NCI-H510A (cell line): ENCODE measurements at regions not wholly inside any gene's neighbourhood (a gene's known extent, or its start where the extent isn't known, plus 50 kb on each side); places are given as distances from the start of the nearest gene placed in this dataset.

ENCODE experiments used
- DNase-seq: peaks from one replicate; lab custom pipeline; 2025; lab: John Stamatoyannopoulos, UW

DNA sequence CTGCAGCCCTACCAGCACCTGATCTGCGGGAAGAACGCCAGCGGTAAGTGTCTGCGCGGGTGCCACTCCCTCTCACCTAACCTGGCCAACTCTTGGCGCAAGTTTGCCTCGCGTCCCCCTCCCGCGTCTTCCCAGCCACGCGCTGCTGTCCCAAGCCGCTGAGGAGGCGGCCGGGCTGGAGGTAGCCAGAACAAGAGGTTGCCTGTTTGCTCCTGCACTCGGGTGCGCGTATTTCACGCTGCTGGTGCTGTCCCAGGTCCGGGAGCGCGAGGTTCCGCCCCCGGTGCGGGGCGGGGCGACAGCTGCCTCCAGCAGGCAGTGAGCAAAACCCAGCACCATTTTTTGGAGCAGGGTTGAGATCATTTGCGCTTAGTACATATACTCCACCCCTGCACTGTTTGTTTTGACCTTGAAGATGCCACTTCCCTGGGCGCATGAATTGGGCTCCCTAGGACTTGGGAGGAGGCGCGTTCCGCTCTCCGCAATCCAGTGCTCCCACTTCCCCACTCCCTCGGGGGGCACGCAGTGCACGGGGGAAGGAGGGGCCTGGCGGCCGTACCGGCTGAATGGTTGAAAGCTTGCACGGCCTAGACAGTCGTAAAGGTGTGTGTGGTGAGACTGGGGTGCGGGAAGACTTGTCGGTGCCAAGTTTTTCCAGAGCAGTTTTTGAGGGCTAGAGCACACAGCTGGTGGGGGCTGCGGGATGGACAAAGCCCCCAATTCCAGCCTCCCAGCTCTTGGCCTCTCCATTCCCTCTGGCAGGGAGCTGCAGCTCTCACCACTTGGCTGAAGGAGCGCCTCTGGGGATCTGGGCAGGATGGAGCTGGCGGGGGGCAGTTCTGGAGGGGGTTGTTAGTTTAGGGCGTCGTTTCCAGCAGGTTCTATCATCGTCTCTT, 226.9 kb upstream of the CRY1 start:
- DNase-seq = no peak

DNA sequence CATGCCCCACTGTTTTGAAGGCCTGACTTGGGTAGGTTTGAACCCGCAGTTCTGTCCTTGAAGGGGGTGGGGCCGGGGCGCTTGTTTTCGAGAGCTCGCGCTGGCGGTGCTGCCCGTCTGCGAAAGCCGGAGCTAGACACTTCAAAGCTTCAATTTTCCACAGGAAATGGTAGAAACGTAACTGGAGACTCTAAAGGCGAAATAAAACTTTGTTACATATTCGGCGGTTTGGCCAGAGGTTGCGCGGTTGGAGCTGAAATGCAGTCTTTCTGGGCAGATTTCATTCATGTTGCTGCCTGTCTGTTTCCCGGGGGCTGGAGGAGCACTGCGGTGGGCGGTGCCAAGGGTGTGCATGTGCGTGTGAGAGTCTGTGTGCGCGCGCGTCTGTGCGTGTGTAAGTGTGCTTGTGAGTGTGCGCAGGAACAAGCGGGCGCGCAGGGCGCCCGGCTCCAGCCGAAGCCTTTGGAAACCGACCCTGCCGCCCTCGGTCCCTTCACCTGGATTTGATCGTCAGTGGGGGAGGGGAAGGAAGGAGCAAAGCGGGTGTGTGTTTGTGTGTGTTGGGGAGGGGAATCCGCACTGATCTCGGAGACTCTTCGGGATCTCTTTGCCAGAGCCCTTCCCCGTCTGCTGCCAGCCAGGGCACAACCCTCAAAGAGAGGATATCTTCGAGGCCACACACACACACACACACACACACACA, 227.7 kb upstream of the CRY1 start:
- DNase-seq = no peak

DNA sequence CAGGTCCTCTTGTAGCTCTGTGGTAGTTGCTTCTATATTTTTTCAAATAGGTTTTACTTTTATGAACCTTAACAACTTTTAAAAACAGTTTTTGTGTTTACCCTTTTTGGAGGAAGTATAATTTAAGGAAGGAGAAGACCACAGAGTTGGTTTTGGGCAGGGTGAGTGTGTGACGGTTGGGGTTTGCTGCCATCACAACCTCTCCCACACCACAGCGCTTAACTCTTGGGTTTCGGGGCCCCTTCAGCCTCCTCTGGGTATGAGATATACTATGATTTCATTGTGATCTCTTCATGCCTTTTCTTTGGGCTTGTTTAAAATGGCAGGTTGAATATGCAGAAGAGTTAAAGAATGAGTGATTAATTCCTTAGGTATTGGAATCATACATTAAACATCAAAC, 228.7 kb upstream of the CRY1 start:
- no peak for DNase-seq

DNA sequence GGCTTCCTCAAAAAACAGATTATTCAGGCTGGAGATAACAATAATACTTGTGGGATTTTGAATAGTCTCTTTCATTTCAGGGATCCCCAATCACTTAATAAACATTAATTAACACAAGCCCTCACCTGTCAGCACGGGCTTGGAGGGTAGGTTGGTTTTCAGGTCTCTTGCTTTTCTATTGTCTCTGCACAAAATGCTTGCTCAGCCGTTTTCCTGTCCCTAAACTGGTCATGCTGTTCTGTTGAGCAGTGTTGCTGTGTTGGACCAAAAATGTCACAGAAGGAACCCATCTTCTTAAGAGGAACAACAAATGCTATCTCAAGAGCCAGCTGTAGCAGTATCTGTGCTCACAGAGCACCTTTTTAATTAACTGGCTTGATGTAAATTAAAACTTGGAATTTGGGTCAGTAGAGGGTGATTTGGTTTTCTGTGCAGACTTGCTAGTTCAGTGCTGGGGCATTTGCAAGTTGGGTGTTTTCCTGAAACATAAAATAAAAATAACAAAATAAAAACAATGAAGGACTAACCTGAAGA, 231.8 kb upstream of the CRY1 start:
- DNase-seq = no peak

GRCh38 chr12:107326237-107326636, 232.9 kb upstream of the CRY1 start:
- no peak for DNase-seq

GRCh38 chr12:107327651-107328182, 234.4 kb upstream of the CRY1 start:
- DNase-seq = no peak

DNA sequence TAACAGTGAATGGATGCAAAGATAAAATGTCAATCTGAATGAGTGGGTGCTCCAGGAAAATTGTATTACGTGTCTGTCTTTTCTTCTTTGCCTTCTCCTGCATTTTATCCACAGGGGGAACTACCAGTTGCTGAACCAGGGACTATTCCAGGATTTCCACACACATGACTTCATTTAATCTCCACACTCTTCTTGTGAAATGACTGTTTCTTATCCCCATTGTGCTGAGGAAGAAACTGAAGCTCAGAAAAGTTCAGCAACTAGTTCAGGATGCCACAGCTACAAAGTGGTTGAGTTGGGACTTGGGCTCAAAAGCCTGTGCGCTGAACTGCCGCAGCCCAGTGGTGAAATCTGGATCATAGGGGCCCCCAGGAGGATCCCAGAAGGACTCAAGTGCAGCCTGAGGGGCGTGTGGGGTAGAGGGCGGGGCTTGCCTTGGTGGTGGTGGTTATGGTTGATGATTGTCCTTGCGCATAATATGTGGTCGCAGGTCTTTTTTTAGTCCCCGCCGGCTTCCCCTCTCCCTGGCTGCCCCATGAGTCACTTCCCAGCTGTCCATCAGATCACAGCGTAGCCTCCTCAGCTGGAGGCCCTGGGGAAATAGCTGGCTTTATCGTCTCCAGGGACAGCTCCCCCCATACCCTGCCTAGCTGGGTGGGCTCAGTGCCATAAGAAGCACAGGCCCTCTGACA, 235.2 kb upstream of the CRY1 start:
- DNase-seq = no peak

DNA sequence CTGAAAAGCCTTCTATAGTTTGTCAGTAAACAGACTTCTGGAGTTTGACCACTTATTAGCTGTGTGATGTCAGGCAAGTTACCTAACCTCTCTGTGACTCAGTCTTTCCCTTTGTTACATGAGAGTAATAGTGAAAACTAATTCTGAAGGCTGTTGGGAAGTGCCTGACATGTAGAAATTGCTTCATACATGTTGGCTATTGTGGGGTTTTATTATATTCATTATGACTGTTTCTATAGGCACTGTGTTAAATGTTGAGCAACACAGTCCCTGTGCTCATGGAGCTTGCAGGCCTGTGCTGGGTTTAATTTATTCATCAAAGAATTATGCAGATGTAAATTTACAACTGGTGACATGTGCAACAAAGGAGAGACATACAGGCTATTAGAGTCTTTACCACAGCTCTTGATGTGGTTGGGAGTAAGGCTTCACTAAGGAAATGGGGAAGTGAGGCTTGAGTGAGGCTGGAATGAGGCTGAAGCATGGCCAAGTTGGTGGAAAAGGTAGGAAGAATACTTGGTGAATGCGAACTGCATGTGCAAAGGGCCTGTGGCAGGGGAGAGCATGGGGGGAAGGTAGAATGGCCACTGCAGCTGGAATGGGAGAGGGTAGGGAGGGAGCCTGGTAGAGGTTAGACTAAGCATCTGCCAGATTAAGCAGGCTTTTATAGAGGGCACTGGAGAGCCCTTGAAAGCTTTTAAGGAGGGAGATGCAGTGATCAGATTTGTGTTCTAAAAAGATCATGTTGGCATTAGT, 236.4 kb upstream of the CRY1 start:
- DNase-seq = no peak

DNA sequence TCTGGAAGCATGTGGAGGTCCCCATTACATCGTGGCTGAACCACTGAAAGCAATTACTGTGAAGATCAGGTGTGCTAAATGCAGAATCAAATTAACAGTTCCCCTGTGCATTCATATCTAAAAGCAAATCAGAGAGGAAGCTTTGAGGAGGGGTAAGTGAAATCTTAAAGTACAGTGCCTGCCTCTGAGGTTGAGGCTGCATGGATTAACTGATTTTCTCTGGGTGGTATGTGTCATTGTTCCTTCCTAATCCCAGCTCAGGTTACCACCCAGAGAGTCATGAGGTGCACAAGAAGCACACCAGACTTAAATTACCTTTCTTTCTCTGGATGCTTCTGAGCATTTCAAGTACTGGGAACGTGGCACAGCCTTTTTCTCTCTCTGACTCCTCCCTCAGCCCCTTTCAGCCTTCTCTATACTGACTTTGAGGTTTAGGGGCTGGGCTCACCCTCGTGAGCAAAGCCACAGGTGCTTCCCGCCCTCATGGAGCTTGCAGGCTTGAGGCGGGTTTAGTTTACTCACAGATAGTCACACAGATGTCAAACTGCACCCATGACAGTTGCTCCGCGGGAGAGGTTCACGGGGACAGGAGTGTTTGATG, 237.6 kb upstream of the CRY1 start:
- DNase-seq = no peak

DNA sequence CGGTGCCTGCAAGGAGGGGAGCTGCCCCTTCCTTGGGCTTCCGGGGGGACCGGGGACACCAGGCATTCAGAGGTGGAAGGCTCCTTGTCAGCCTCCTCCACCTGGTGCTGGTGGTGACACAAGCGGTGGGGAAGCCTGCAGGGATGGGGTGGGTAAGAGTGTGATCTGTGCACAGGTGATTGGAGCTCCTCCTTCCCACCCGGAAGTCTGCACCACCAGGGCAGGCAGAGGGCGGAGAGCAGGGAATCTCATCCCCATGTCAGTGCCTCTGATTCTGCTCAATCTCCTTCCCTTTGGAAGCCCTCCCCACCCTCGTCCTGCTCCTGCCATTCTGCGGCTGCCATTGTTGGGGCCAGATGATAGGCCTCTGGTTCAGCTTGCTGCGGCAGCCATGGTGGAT, 238.1 kb upstream of the CRY1 start:
- DNase-seq = no peak

- no peak for DNase-seq
Observed at GRCh38 chr12:107331912-107332311, 238.6 kb upstream of the CRY1 start.

DNA sequence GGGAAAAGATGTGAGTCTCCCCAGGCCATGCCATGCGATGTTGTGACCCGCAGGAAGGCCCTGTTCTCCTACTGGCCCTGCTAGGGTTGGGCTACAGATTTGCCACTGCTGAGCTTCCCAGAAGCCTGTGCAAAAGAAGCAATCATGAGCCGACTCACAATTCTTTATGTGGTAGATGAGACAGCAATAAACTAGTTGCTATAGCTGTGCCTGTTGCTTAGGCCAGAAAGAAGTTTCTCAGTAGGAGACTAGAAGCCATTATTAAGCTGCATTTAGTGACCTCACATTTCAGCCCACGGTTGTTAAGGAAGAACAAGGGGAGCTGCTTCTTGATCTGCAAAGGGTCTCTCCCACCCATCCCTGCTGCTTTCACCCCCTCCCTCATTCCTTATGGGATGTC, 239.4 kb upstream of the CRY1 start:
- DNase-seq = no peak

DNA sequence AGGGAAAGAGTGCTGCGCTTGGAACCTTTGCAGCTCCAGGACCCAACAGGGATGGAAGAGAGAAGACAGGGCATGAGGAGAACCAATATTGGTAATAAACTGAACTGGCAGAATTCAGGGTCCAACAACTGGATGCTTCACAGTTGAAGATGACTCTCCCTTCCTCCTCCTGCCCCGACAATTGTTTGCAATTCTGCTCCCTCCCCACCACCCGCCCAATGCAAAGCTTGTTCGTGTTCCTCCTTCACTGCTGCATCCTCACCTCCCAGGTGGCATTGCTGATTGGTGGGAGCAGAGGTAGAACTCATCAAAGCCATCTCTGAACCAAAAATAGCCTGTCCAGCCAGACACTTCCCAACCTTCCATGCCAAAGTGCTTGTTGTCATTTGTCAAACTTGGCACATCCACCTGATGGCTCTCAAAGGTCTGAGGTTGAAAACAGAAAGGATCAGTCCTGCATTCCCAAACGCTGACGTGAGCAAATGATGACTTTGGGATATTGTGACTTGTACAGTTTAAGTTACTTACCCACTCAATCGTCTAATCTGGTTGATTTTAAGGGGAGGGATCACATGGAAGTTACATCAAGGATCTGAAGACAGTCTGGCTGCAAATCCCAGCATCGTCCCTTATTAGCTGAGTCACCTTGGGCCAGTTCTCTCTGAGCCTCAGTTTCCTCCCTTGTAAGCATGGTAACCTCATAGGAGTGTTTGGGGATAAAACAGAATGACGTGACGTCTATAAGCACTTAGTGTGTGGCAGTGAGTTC, 242.6 kb upstream of the CRY1 start:
- DNase-seq = no peak

DNA sequence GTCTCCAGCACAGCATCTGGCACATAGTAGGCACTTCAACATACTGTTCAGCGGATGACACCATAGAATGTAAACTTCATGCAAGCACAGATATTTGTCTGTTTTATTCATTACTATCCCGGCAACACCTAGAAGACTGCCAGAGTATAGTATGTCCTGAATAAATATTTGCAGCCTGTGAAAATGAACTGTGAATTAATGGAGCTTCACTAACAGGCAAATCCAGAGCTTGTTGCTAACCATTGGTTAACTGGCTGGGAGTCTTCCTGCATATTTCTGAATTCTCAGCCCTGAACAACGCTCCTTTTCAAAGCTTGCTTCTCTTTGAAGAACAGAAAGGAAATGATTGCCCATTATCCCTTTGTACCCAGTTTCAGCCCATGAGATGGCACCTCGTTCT, 243.3 kb upstream of the CRY1 start:
- no peak for DNase-seq

DNA sequence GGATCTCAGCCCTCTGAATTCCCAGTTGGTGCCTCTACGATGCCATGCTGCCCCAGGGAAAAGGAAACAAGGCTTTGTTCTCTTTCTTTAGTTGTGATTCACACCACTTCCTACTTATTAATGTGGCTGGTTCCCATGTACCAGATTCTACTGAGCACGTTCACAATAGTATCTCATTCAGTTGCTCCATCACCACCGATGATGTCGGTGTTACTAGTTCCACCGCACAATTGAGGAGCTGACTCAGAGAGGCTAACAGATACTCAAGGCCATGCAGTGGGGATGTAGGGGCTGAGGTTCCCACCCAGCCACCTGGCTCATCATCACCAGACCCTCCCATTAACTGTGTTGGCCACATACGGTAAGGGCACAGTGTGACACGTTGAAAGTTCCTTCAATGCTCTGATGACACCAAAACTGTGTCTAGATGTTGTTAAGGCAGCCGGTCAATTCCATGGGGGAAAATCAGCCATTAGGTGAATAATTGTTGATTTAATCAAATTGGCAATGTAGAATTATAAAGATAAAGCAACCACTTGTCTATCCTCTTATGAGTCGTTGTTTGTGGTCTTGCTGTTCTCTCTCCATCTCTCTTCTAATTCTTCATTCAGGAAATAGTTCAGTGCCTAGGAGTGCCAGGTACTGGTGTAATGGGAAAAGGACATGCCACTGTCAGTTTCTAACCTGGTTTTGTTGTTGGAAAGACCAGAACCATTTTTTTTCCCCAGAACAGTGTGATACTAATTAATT, 244.2 kb upstream of the CRY1 start:
- DNase-seq = no peak

GRCh38 chr12:107339487-107339886, 246.1 kb upstream of the CRY1 start:
- no peak for DNase-seq

DNA sequence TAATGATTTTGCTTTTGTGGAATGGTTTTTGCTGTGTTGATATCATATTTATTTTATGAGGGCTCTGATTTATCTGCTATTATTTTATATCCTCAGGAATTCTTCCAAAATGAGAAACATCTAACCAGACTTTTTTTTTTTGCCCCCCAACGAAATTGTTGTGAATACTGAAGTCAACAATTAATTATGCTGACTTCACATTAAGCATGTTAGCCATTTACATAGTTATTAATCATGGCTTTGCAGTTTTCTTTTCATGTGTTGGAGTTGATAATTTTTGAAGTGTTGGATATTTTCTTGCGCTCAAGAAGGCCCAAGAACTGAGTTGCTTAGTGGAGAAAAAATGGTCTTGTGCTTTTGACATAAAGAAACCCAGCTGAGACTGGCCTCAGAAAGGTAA, 246.6 kb upstream of the CRY1 start:
- no peak for DNase-seq

GRCh38 chr12:107340898-107341297, 247.5 kb upstream of the CRY1 start:
- no peak for DNase-seq

- DNase-seq = no peak
Observed at GRCh38 chr12:107344035-107344808, 250.9 kb upstream of the CRY1 start.
